Neural cell (in vitro differentiated cells): ENCODE measurements at regions not wholly inside any gene's neighbourhood (a gene's known extent, or its start where the extent isn't known, plus 50 kb on each side); places are given as distances from the start of the nearest gene placed in this dataset.

Source experiments
- H2AFZ ChIP-seq: fragments of 200-600, 300-800 bp; sonication (generic), shearing (Covaris generic); 2 replicates; pipeline ENCODE4 v1.6.0; 2014; ENCODE audit warnings: low read depth, mild to moderate bottlenecking, antibody characterized with exemption, low read length, moderate library complexity
- H3F3A ChIP-seq: fragments of 200-600 bp; shearing (Covaris generic); 2 replicates; pipeline ENCODE4 v1.6.1; 2016; ENCODE audit warnings: mild to moderate bottlenecking, moderate library complexity, mixed read lengths, antibody characterized with exemption, low read length; ENCODE audit not compliant: insufficient read depth, poor library complexity, severe bottlenecking
- H3K27ac ChIP-seq: fragments of 200-600, 300-800 bp; sonication (generic), shearing (Covaris generic); 2 replicates; pipeline ENCODE4 v1.5.1; 2014; ENCODE audit warnings: mild to moderate bottlenecking, low read length, moderate library complexity
- H3K27me3 ChIP-seq: fragments of 300-800, 200-600 bp; sonication (generic), shearing (Covaris generic); 2 replicates; pipeline ENCODE4 v1.6.0; 2014; ENCODE audit warnings: mild to moderate bottlenecking, low read depth, low read length, moderate library complexity; ENCODE audit not compliant: insufficient read depth
- H3K36me3 ChIP-seq: fragments of 300-800, 200-600 bp; sonication (generic), shearing (Covaris generic); 2 replicates; pipeline ENCODE4 v1.5.1; 2014; ENCODE audit warnings: mild to moderate bottlenecking, antibody characterized with exemption, low read length, moderate library complexity; ENCODE audit not compliant: insufficient read depth
- H3K4me2 ChIP-seq: fragments of 300-800, 200-600 bp; sonication (generic), shearing (Covaris generic); 2 replicates; pipeline ENCODE4 v1.6.0; 2014; ENCODE audit warnings: mild to moderate bottlenecking, low read length
- H3K4me3 ChIP-seq: fragments of 300-800, 200-600 bp; sonication (generic), shearing (Covaris generic); 2 replicates; pipeline ENCODE4 v1.5.1; 2014; ENCODE audit warnings: mild to moderate bottlenecking, low read length, moderate library complexity
- H3K79me2 ChIP-seq: fragments of 200-600 bp; shearing (Covaris generic); replicated peaks from 2 replicates; pipeline ENCODE4 v1.6.0; 2014; ENCODE audit warnings: mild to moderate bottlenecking, low read length, moderate library complexity; ENCODE audit not compliant: insufficient read depth
- H3K9ac ChIP-seq: fragments of 300-800, 200-600 bp; sonication (generic), shearing (Covaris generic); 2 replicates; pipeline ENCODE4 v1.6.1; 2016; ENCODE audit warnings: mild to moderate bottlenecking, low read length, mixed read lengths
- H3K9me2 ChIP-seq: fragments of 200-600 bp; shearing (Covaris generic); 2 replicates; pipeline ENCODE4 v1.6.1; 2016; ENCODE audit warnings: mild to moderate bottlenecking, low read length, mixed read lengths; ENCODE audit not compliant: insufficient read depth
- H3K9me3 ChIP-seq: fragments of 200-600, 300-800 bp; sonication (generic), shearing (Covaris generic); 2 replicates; pipeline ENCODE4 v1.6.1; 2016; ENCODE audit warnings: mild to moderate bottlenecking, mixed run types, low read length, moderate library complexity, mixed read lengths
- H4K20me1 ChIP-seq: fragments of 200-600 bp; shearing (Covaris generic); 2 replicates; pipeline ENCODE4 v1.6.1; 2016; ENCODE audit warnings: mild to moderate bottlenecking, mixed run types; ENCODE audit not compliant: insufficient read depth
- EP300 ChIP-seq: fragments of 450-650 bp; conservative IDR thresholded peaks from 2 replicates; pipeline ENCODE4 v1.6.1; 2014; ENCODE audit warnings: antibody characterized with exemption, mild to moderate bottlenecking, moderate library complexity; ENCODE audit not compliant: poor library complexity, severe bottlenecking
- EZH2 ChIP-seq: fragments of 200-600, 300-800 bp; shearing (Covaris generic), sonication (generic); IDR thresholded peaks from 2 replicates; pipeline ENCODE4 v1.6.1; 2014; ENCODE audit warnings: antibody characterized with exemption, low read length, borderline replicate concordance, mild to moderate bottlenecking; ENCODE audit not compliant: insufficient read depth, poor library complexity, severe bottlenecking
- MXI1 ChIP-seq: fragments of 450-650 bp; conservative IDR thresholded peaks from 2 replicates; pipeline ENCODE4 v1.6.1; 2014; ENCODE audit warnings: antibody characterized with exemption, mild to moderate bottlenecking; ENCODE audit not compliant: poor library complexity, severe bottlenecking
- POLR2AphosphoS5 ChIP-seq: IDR thresholded peaks from 2 replicates; pipeline ENCODE4 v1.6.1; 2012
- RAD21 ChIP-seq: fragments of 450-650 bp; conservative IDR thresholded peaks from 2 replicates; pipeline ENCODE4 v1.6.1; 2014; ENCODE audit warnings: antibody characterized with exemption, mild to moderate bottlenecking, moderate library complexity
- SMC3 ChIP-seq: fragments of 450-650 bp; conservative IDR thresholded peaks from 2 replicates; pipeline ENCODE4 v1.6.1; 2014; ENCODE audit warnings: antibody characterized with exemption, mild to moderate bottlenecking, moderate library complexity; ENCODE audit not compliant: poor library complexity
- TAF1 ChIP-seq: IDR thresholded peaks from 2 replicates; pipeline ENCODE4 v1.6.1; 2012; ENCODE audit warnings: low read depth
- TF ChIP-seq, protein P1 (sequence below): fragments of 450-650 bp; IDR thresholded peaks from 2 replicates; pipeline ENCODE4 v1.5.1; 2014; ENCODE audit warnings: antibody characterized with exemption, mild to moderate bottlenecking, moderate library complexity; ENCODE audit not compliant: poor library complexity, severe bottlenecking
- TF ChIP-seq, protein P2 (sequence below): IDR thresholded peaks from 2 replicates; pipeline ENCODE4 v1.6.1; 2012; ENCODE audit warnings: borderline replicate concordance

DNA sequence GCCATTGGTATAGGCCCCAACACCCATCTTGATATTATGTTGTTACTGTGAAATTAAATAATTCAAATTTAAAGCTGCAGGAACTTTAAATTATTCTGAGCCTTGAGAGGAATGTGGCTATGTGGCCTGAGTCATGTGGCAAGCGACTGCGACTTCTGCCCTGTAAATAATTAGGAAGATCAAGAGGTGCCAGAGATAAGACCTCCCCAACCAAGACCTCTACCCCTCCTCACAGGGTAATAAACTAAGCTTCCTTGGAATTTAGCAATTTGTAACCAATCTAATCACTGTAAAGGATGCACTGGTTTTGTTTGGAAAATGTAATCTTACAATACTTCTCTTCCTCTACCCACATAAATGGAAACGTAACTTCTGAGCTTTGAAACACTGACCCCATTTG, 501.9 kb downstream of the RAPGEF2 start:
- Histone ChIP-seq H3K9me2 (no peaks in the 10 kb centered on the region), H3K79me2 (no peaks in the 10 kb centered on the region), H3K9ac (no peak overlapping the region), H4K20me1 (no peaks in the 10 kb centered on the region), H3K27ac (no peak overlapping the region), H3K36me3 (no peaks in the 10 kb centered on the region), H3F3A (no peaks in the 10 kb centered on the region), H3K9me3 (no peaks in the 10 kb centered on the region), H3K4me2 (no peak overlapping the region), H3K27me3 (no peaks in the 10 kb centered on the region), H3K4me3 (no peak overlapping the region), H2AFZ (no peak overlapping the region)
- no peak for TF ChIP-seq SMC3
- TF ChIP-seq RAD21, result no peak
- no peak for TF ChIP-seq EZH2

DNA sequence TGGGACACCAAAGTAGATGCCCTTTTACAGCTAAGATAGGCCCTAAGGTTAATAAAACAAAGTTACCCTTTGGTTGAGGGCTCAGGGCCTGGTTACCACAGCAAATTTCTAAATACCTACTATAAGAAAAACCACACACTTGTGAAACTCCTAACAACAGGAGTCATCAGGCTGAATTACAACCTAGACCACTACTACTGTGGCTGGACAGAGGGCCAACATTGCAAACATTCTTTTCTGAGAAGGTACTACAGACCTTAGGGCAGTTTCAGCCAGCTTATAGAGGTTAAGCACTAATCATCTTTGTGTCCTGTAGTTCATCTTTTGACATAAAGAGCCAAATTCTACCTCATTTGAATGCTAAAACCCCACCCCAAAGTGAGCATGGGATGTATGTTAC, 504.0 kb downstream of the RAPGEF2 start:
- Histone ChIP-seq H3K27ac (no peak overlapping the region), H3F3A (no peaks in the 10 kb centered on the region), H3K9me2 (no peaks in the 10 kb centered on the region), H3K27me3 (no peaks in the 10 kb centered on the region), H4K20me1 (no peaks in the 10 kb centered on the region), H3K4me2 (no peak overlapping the region), H3K79me2 (no peaks in the 10 kb centered on the region), H2AFZ (no peak overlapping the region), H3K9ac (no peak overlapping the region), H3K9me3 (no peaks in the 10 kb centered on the region), H3K4me3 (no peak overlapping the region), H3K36me3 (no peaks in the 10 kb centered on the region)
- TF ChIP-seq, protein P1, sequence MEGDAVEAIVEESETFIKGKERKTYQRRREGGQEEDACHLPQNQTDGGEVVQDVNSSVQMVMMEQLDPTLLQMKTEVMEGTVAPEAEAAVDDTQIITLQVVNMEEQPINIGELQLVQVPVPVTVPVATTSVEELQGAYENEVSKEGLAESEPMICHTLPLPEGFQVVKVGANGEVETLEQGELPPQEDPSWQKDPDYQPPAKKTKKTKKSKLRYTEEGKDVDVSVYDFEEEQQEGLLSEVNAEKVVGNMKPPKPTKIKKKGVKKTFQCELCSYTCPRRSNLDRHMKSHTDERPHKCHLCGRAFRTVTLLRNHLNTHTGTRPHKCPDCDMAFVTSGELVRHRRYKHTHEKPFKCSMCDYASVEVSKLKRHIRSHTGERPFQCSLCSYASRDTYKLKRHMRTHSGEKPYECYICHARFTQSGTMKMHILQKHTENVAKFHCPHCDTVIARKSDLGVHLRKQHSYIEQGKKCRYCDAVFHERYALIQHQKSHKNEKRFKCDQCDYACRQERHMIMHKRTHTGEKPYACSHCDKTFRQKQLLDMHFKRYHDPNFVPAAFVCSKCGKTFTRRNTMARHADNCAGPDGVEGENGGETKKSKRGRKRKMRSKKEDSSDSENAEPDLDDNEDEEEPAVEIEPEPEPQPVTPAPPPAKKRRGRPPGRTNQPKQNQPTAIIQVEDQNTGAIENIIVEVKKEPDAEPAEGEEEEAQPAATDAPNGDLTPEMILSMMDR, result no peak
- TF ChIP-seq EZH2 (no peak), SMC3 (no peak), RAD21 (no peak), EP300 (no peak), POLR2AphosphoS5 (no peak), MXI1 (no peak), TAF1 (no peak)
- TF ChIP-seq, protein P2, sequence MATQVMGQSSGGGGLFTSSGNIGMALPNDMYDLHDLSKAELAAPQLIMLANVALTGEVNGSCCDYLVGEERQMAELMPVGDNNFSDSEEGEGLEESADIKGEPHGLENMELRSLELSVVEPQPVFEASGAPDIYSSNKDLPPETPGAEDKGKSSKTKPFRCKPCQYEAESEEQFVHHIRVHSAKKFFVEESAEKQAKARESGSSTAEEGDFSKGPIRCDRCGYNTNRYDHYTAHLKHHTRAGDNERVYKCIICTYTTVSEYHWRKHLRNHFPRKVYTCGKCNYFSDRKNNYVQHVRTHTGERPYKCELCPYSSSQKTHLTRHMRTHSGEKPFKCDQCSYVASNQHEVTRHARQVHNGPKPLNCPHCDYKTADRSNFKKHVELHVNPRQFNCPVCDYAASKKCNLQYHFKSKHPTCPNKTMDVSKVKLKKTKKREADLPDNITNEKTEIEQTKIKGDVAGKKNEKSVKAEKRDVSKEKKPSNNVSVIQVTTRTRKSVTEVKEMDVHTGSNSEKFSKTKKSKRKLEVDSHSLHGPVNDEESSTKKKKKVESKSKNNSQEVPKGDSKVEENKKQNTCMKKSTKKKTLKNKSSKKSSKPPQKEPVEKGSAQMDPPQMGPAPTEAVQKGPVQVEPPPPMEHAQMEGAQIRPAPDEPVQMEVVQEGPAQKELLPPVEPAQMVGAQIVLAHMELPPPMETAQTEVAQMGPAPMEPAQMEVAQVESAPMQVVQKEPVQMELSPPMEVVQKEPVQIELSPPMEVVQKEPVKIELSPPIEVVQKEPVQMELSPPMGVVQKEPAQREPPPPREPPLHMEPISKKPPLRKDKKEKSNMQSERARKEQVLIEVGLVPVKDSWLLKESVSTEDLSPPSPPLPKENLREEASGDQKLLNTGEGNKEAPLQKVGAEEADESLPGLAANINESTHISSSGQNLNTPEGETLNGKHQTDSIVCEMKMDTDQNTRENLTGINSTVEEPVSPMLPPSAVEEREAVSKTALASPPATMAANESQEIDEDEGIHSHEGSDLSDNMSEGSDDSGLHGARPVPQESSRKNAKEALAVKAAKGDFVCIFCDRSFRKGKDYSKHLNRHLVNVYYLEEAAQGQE, result no peak

DNA sequence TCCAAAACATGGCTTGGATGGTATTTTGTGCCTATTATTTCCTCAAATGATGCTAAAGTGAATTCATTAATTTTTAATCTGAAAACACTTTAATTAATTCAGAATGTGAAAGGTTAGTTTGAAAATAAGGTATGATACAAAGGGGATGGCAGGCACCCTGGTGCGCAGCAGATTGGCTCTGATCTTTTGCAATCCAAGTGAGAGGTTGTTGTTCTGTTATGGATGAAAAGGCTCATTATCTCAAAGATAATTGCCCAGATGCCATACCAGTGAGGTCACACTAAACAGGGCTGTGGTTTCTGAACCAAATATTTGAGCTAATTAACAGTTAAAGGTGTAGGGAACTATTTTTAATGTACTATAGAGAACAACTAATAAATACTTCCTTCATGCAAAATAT, 504.9 kb downstream of the RAPGEF2 start:
- Histone ChIP-seq H3K9me3 (no peaks in the 10 kb centered on the region), H3K36me3 (no peaks in the 10 kb centered on the region), H3K79me2 (no peaks in the 10 kb centered on the region), H3K27ac (no peak overlapping the region), H3K27me3 (no peaks in the 10 kb centered on the region), H2AFZ (no peak overlapping the region), H3F3A (no peaks in the 10 kb centered on the region), H3K4me2 (no peak overlapping the region), H3K9ac (no peak overlapping the region), H3K4me3 (no peak overlapping the region), H3K9me2 (no peaks in the 10 kb centered on the region), H4K20me1 (no peaks in the 10 kb centered on the region)
- TF ChIP-seq POLR2AphosphoS5 (no peak), SMC3 (no peak), MXI1 (no peak), EZH2 (no peak), RAD21 (no peak), EP300 (no peak), TAF1 (no peak)
- TF ChIP-seq, protein P1, result no peak
- TF ChIP-seq, protein P2, result no peak
